MM.1S (cell line): ENCODE measurements at regions not wholly inside any gene's neighbourhood (a gene's known extent, or its start where the extent isn't known, plus 50 kb on each side); places are given as distances from the start of the nearest gene placed in this dataset.

ENCODE experiments used
- DNase-seq: peaks from one replicate; pipeline ENCODE4 v3.0.0-alpha.2; 2015
- H2AFZ ChIP-seq: fragments of 300-600 bp; sonication (generic); 2 replicates; pipeline ENCODE4 v1.6.0; 2016; ENCODE audit warnings: antibody characterized with exemption, low read length
- H3F3A ChIP-seq: fragments of 300-600 bp; sonication (generic); 2 replicates; pipeline ENCODE4 v1.6.1; 2016; ENCODE audit warnings: mild to moderate bottlenecking, antibody characterized with exemption, low read length, moderate library complexity, mixed read lengths; ENCODE audit not compliant: insufficient read depth
- H3K27ac ChIP-seq: fragments of 300-600 bp; sonication (generic); 2 replicates; pipeline ENCODE4 v1.5.1; 2016; ENCODE audit warnings: mild to moderate bottlenecking, low read length
- H3K27me3 ChIP-seq: fragments of 300-600 bp; sonication (generic); replicated peaks from 2 replicates; pipeline ENCODE4 v1.6.0; 2016; ENCODE audit warnings: low read length; ENCODE audit not compliant: insufficient read depth
- H3K36me3 ChIP-seq: fragments of 300-600 bp; sonication (generic); replicated peaks from 2 replicates; pipeline ENCODE4 v1.6.1; 2016; ENCODE audit warnings: mild to moderate bottlenecking, low read length, mixed read lengths; ENCODE audit not compliant: insufficient read depth
- H3K4me1 ChIP-seq: fragments of 300-600 bp; sonication (generic); 2 replicates; pipeline ENCODE4 v1.6.1; 2016; ENCODE audit warnings: low read length, mixed read lengths
- H3K4me2 ChIP-seq: fragments of 300-600 bp; sonication (generic); 2 replicates; pipeline ENCODE4 v1.6.0; 2016; ENCODE audit warnings: low read depth, low read length
- H3K4me3 ChIP-seq: fragments of 300-600 bp; sonication (generic); 2 replicates; pipeline ENCODE4 v1.5.1; 2016; ENCODE audit warnings: low read length, mixed read lengths
- H3K79me2 ChIP-seq: fragments of 300-600 bp; sonication (generic); 2 replicates; pipeline ENCODE4 v1.6.1; 2016; ENCODE audit warnings: mixed run types, low read length, mixed read lengths
- H3K9ac ChIP-seq: fragments of 300-600 bp; sonication (generic); 2 replicates; pipeline ENCODE4 v1.6.1; 2016; ENCODE audit warnings: low read length, mixed read lengths
- H3K9me2 ChIP-seq: fragments of 300-600 bp; sonication (generic); replicated peaks from 2 replicates; pipeline ENCODE4 v1.6.1; 2016; ENCODE audit warnings: mild to moderate bottlenecking, low read length, mixed read lengths; ENCODE audit not compliant: insufficient read depth
- H3K9me3 ChIP-seq: fragments of 300-600 bp; sonication (generic); replicated peaks from 2 replicates; pipeline ENCODE4 v1.6.1; 2016; ENCODE audit warnings: mild to moderate bottlenecking, low read length, mixed read lengths; ENCODE audit not compliant: insufficient read depth
- H4K20me1 ChIP-seq: fragments of 300-600 bp; sonication (generic); 2 replicates; pipeline ENCODE4 v1.6.1; 2016; ENCODE audit warnings: mild to moderate bottlenecking, low read length, moderate library complexity, mixed read lengths; ENCODE audit not compliant: insufficient read depth
- EZH2 ChIP-seq: fragments of 300-600 bp; sonication (generic); optimal IDR thresholded peaks from 2 replicates; pipeline ENCODE3; 2017; ENCODE audit warnings: low read depth, mild to moderate bottlenecking, antibody characterized with exemption, low read length, mixed read lengths
- EZH2phosphoT487 ChIP-seq: fragments of 300-600 bp; sonication (generic); IDR thresholded peaks from 2 replicates; pipeline ENCODE4 v1.6.1; 2018; ENCODE audit warnings: antibody characterized with exemption, low read length
- TF ChIP-seq, protein P1 (sequence below): fragments of 300-600 bp; sonication (generic); IDR thresholded peaks from 2 replicates; pipeline ENCODE4 v1.5.1; 2016; ENCODE audit warnings: antibody characterized with exemption, low read length, mixed read lengths

- H3F3A ChIP-seq, result no peaks in the 10 kb centered on the region
- no peak for DNase-seq
- no peak for TF ChIP-seq EZH2
- TF ChIP-seq EZH2phosphoT487, result no peak
- TF ChIP-seq, protein P1, sequence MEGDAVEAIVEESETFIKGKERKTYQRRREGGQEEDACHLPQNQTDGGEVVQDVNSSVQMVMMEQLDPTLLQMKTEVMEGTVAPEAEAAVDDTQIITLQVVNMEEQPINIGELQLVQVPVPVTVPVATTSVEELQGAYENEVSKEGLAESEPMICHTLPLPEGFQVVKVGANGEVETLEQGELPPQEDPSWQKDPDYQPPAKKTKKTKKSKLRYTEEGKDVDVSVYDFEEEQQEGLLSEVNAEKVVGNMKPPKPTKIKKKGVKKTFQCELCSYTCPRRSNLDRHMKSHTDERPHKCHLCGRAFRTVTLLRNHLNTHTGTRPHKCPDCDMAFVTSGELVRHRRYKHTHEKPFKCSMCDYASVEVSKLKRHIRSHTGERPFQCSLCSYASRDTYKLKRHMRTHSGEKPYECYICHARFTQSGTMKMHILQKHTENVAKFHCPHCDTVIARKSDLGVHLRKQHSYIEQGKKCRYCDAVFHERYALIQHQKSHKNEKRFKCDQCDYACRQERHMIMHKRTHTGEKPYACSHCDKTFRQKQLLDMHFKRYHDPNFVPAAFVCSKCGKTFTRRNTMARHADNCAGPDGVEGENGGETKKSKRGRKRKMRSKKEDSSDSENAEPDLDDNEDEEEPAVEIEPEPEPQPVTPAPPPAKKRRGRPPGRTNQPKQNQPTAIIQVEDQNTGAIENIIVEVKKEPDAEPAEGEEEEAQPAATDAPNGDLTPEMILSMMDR, result no peak
- H3K79me2 ChIP-seq, result no peaks in the 10 kb centered on the region
- no peak overlapping the region for H3K4me3 ChIP-seq
- H3K4me2 ChIP-seq, result no peak overlapping the region
- no peaks in the 10 kb centered on the region for H3K36me3 ChIP-seq
- no peaks in the 10 kb centered on the region for H4K20me1 ChIP-seq
- H2AFZ ChIP-seq, result no peak overlapping the region
- H3K4me1 ChIP-seq, result no peaks in the 10 kb centered on the region
- no peaks in the 10 kb centered on the region for H3K9me2 ChIP-seq
- H3K27ac ChIP-seq, result no peak overlapping the region
- H3K9ac ChIP-seq, result no peak overlapping the region
- no peaks in the 10 kb centered on the region for H3K27me3 ChIP-seq
- no peaks in the 10 kb centered on the region for H3K9me3 ChIP-seq
Measured at GRCh38 chr21:22536509-22536908, 1538.3 kb downstream of the NCAM2 start.

DNA sequence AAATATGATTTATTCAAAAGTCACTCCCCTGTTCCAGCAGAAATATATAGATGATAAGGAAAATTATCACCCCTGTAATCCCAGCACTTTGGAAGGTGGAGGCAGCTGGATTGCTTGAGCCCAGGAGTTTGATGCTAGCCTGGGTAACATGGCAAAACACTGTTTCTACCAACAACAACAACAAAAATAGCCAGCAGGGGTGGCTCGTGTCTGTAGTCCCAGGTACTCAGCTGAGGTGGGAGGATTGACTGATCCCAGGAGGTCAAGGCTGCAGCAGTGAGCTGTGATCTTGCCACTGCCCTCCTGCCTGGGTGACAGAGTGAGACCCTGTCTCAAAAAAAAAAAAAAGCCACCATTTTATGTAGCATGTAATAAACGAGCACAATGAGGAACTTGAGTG is 1546.5 kb downstream of the NCAM2 start:
- Histone ChIP-seq H2AFZ (no peak overlapping the region), H3K4me3 (no peak overlapping the region)
- no peak for DNase-seq

DNA sequence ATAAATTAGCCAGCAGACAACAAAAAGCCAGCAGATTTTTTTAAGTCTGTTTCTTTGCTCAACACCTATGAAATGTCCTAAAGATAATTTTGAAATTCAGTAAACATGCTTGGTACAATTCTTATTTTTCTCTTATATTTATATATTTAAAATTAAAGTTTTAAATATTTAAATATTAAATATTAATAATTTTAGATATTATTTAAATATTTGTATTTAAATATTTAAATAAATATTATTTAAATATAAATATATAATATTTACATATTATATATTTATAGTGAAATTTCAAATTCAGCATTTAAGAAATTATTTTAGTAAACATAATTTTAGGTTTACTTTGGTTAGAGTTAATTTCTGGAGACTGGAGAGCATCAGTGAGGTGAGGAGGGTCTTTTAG is 1554.2 kb downstream of the NCAM2 start:
- Histone ChIP-seq H3K9me3 (no peaks in the 10 kb centered on the region), H3F3A (no peaks in the 10 kb centered on the region), H3K27ac (no peak overlapping the region), H4K20me1 (no peaks in the 10 kb centered on the region), H3K9me2 (no peaks in the 10 kb centered on the region), H3K4me3 (no peak overlapping the region), H3K79me2 (no peaks in the 10 kb centered on the region), H3K4me1 (no peaks in the 10 kb centered on the region), H3K27me3 (no peaks in the 10 kb centered on the region), H3K36me3 (no peaks in the 10 kb centered on the region), H3K9ac (no peak overlapping the region), H2AFZ (no peak overlapping the region), H3K4me2 (no peak overlapping the region)
- DNase-seq, result no peak
- TF ChIP-seq EZH2 (no peak), EZH2phosphoT487 (no peak)
- TF ChIP-seq, protein P1, result no peak

More for the DNA sequence above, 1546.5 kb downstream of the NCAM2 start:
- no peaks in the 10 kb centered on the region for H3K27me3 ChIP-seq
- H3K9ac ChIP-seq, result no peak overlapping the region
- no peaks in the 10 kb centered on the region for H3K9me2 ChIP-seq
- no peaks in the 10 kb centered on the region for H4K20me1 ChIP-seq
- no peaks in the 10 kb centered on the region for H3K4me1 ChIP-seq
- H3K9me3 ChIP-seq, result no peaks in the 10 kb centered on the region
- no peaks in the 10 kb centered on the region for H3K36me3 ChIP-seq
- H3K27ac ChIP-seq, result no peak overlapping the region
- TF ChIP-seq EZH2 (no peak), EZH2phosphoT487 (no peak)
- TF ChIP-seq, protein P1, result no peak
- H3K79me2 ChIP-seq, result no peaks in the 10 kb centered on the region
- no peaks in the 10 kb centered on the region for H3F3A ChIP-seq
- no peak overlapping the region for H3K4me2 ChIP-seq
